ENCODE measurements at regions not wholly inside any gene's neighbourhood (a gene's known extent, or its start where the extent isn't known, plus 50 kb on each side); places are given as distances from the start of the nearest gene placed in this dataset.

DNA sequence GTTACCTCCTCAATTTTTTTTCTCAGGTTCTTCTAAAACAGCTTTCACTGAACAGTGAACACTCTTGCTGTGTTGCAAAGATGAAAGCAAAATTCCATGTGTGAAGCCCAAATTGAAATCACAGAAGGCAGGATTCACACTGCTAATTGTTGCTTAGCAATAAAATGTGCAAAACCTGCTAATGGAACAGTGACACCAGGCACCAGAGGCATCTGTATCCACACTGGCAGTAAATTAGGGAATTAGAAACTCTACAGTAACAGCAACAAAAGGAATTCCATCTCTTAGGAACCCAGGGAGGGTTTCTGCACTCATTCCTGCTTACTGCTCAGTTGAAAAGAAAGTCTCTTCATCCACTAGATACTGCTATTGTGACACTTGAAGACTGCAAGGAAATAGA lies 202.3 kb downstream of the GXYLT1 start:
- no peak overlapping the region for H4K91ac ChIP-seq (ENCODE audit: insufficient read depth, low read depth, low read length)
- H3K27me3 ChIP-seq (ENCODE audit: control insufficient read depth, insufficient read depth, low read length), result no peaks in the 10 kb centered on the region; the same call in 1 of the 2 replicates
- H3K9ac ChIP-seq (ENCODE audit: low read depth, low read length), result no peak overlapping the region
- H3K18ac ChIP-seq (ENCODE audit: low read depth, low read length), result no peak overlapping the region
- no peak overlapping the region for H4K5ac ChIP-seq (ENCODE audit: low read depth, low read length)
- no peak overlapping the region for H3K56ac ChIP-seq (ENCODE audit: extremely low read depth, insufficient read depth, low read length)
- no peak overlapping the region for H3K4me2 ChIP-seq (ENCODE audit: low read depth, low read length)
- no peak overlapping the region for H3K4me3 ChIP-seq (ENCODE audit: insufficient read depth, low read depth, low read length)
- H3K4me1 ChIP-seq (ENCODE audit: control insufficient read depth, insufficient read depth, low read length), result no peaks in the 10 kb centered on the region
- H2AK9ac ChIP-seq (replicated peaks; ENCODE audit: low read depth, low read length, poor library complexity), result no peak overlapping the region
- H2BK20ac ChIP-seq (ENCODE audit: low read depth, low read length), result no peak overlapping the region
- H2BK120ac ChIP-seq (ENCODE audit: low read depth, low read length), result no peak overlapping the region
- in situ Hi-C loops (cut with MboI; ENCODE audit: low sequenced_read_pairs), result no loop called here
- no peak overlapping the region for H3K4ac ChIP-seq (ENCODE audit: low read depth, low read length)
- no peak overlapping the region for H3K14ac ChIP-seq (replicated peaks; ENCODE audit: low read depth, low read length)
- H3K23ac ChIP-seq (ENCODE audit: low read depth, low read length), result no peak overlapping the region
- H2AK5ac ChIP-seq (ENCODE audit: low read depth, low read length), result no peak overlapping the region
- POLR2A ChIA-PET (ENCODE audit: unreplicated experiment), result no interaction called here
- CTCF ChIA-PET, result no interaction called here
- intact Hi-C loops (cut with micrococcal nuclease), result no loop called here
- ATAC-seq (ENCODE audit: low read depth), result no peak
- no peaks in the 10 kb centered on the region for H3K79me1 ChIP-seq (ENCODE audit: low read depth in 1 of 2, low read length in 2 of 2)
- no peaks in the 10 kb centered on the region for H3K9me1 ChIP-seq (ENCODE audit: insufficient read depth, low read length)
- no peak overlapping the region for H2AFZ ChIP-seq (replicated peaks; ENCODE audit: low read length, poor library complexity)
- no TSS peak for BruUV-seq (replicated peaks)
- H3K36me3 ChIP-seq (ENCODE audit: control insufficient read depth, insufficient read depth, low read length), result no peaks in the 10 kb centered on the region
- dilution Hi-C loops (cut with HindIII; ENCODE audit: low sequenced_read_pairs, unreplicated experiment), result no loop called here
- no peak overlapping the region for H4K8ac ChIP-seq (ENCODE audit: low read depth in 2 of 2, low read length in 2 of 2)
- H3K9me3 ChIP-seq (ENCODE audit: control insufficient read depth, insufficient read depth, low read length), result no peaks in the 10 kb centered on the region
- no peak overlapping the region for H2BK5ac ChIP-seq (ENCODE audit: low read depth, low read length, poor library complexity, severe bottlenecking)
- no peaks in the 10 kb centered on the region for H4K20me1 ChIP-seq (ENCODE audit: insufficient read depth, low read length)
- no peak for DNase-seq
- TF ChIP-seq POLR2A (IDR thresholded peaks at IDR 0.05; ENCODE audit: low read depth, low read length), result no peak
- no peak for TF ChIP-seq BHLHE40 (IDR thresholded peaks at IDR 0.05; ENCODE audit: low read depth, low read length)
- TF ChIP-seq, protein P1, sequence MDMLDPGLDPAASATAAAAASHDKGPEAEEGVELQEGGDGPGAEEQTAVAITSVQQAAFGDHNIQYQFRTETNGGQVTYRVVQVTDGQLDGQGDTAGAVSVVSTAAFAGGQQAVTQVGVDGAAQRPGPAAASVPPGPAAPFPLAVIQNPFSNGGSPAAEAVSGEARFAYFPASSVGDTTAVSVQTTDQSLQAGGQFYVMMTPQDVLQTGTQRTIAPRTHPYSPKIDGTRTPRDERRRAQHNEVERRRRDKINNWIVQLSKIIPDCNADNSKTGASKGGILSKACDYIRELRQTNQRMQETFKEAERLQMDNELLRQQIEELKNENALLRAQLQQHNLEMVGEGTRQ (IDR thresholded peaks at IDR 0.05; ENCODE audit: low read depth, low read length), result no peak
- TF ChIP-seq CHD1 (IDR thresholded peaks at IDR 0.05; ENCODE audit: low read depth, low read length), result no peak
- TF ChIP-seq CEBPB (IDR thresholded peaks at IDR 0.05; ENCODE audit: low read depth, low read length), result no peak
- no peak overlapping the region for H3K27ac ChIP-seq (ENCODE audit: insufficient read depth, low read length)
- H2BK15ac ChIP-seq (ENCODE audit: low read depth, low read length), result no peak overlapping the region

All from IMR-90 (cell line).